Left ventricle myocardium inferior (tissue), 1 donor: ENCODE measurements at regions not wholly inside any gene's neighbourhood (a gene's known extent, or its start where the extent isn't known, plus 50 kb on each side); places are given as distances from the start of the nearest gene placed in this dataset.

Source experiments
- DNase-seq: peaks from one replicate; pipeline ENCODE4 v3.0.0-alpha.2; 2020
- H3K27ac ChIP-seq: fragments of 200-600 bp; replicated peaks from 2 replicates; pipeline ENCODE4 v1.8.0; 2021
- H3K27me3 ChIP-seq: fragments of 200-600 bp; 2 replicates; pipeline ENCODE4 v1.8.0; 2021; ENCODE audit warnings: low read depth
- H3K36me3 ChIP-seq: fragments of 200-600 bp; 2 replicates; pipeline ENCODE4 v1.8.0; 2021
- H3K4me1 ChIP-seq: fragments of 200-600 bp; 2 replicates; pipeline ENCODE4 v1.8.0; 2021
- H3K4me3 ChIP-seq: fragments of 200-600 bp; 2 replicates; pipeline ENCODE4 v1.8.0; 2021; ENCODE audit warnings: mild to moderate bottlenecking, moderate library complexity
- H3K9me3 ChIP-seq: fragments of 200-600 bp; replicated peaks from 2 replicates; pipeline ENCODE4 v1.8.0; 2021
- intact Hi-C: fragments of 100-400 bp; cut with micrococcal nuclease; formaldehyde crosslinking; loops from one replicate; pipeline ENCODE4 v1.11.0; 2022
- TF ChIP-seq, protein P1 (sequence below): fragments of 200-600 bp; IDR thresholded peaks from 2 replicates; pipeline ENCODE4 v1.8.0; 2021; ENCODE audit warnings: antibody characterized with exemption, mild to moderate bottlenecking, borderline replicate concordance
- donor health status: DM: no; HTN: yes; CAD: no; lungs with severe emphysema.

DNA sequence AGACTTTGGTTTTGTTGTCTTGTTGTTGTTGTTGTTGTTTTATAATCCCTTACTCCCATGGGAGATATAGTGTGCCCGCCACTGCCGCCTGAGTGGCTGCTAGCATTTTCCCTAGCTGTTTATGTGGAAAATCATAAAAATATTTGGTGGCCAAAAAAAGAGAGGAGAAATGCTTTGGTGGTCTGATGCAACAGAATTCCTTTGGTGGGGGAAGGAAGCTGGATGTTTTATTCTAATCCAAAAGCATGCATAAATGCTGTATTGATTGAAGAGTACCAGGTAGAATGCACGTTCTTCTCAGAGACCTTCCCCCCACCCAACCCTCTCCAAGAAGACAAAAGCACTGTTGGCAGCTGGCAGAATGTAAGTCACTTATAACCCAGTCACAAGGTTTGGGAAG is 93.2 kb downstream of the C17orf67 start:
- H3K27ac ChIP-seq = no peak overlapping the region
- intact Hi-C loops = no loop called here
- H3K9me3 ChIP-seq = no peaks in the 10 kb centered on the region
- TF ChIP-seq, protein P1, sequence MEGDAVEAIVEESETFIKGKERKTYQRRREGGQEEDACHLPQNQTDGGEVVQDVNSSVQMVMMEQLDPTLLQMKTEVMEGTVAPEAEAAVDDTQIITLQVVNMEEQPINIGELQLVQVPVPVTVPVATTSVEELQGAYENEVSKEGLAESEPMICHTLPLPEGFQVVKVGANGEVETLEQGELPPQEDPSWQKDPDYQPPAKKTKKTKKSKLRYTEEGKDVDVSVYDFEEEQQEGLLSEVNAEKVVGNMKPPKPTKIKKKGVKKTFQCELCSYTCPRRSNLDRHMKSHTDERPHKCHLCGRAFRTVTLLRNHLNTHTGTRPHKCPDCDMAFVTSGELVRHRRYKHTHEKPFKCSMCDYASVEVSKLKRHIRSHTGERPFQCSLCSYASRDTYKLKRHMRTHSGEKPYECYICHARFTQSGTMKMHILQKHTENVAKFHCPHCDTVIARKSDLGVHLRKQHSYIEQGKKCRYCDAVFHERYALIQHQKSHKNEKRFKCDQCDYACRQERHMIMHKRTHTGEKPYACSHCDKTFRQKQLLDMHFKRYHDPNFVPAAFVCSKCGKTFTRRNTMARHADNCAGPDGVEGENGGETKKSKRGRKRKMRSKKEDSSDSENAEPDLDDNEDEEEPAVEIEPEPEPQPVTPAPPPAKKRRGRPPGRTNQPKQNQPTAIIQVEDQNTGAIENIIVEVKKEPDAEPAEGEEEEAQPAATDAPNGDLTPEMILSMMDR = no peak
- H3K36me3 ChIP-seq = no peaks in the 10 kb centered on the region
- H3K27me3 ChIP-seq = peaks cover 10% of the 10 kb centered on the region
- DNase-seq = no peak
- no peaks in the 10 kb centered on the region for H3K4me1 ChIP-seq
- no peak overlapping the region for H3K4me3 ChIP-seq
